GM18858 (cell line): ENCODE measurements at regions not wholly inside any gene's neighbourhood (a gene's known extent, or its start where the extent isn't known, plus 50 kb on each side); places are given as distances from the start of the nearest gene placed in this dataset.
"Not testable (repeated sequence)": the region's sequence is repeated elsewhere in the genome, so short reads cannot be mapped to it uniquely, and the experiment has no call there.

Experiments used
- ATAC-seq: cut with Tn5 transposase; IDR thresholded peaks from one replicate; pipeline ENCODE4 v1.9.1; 2021; ENCODE audit not compliant: unreplicated experiment

DNA sequence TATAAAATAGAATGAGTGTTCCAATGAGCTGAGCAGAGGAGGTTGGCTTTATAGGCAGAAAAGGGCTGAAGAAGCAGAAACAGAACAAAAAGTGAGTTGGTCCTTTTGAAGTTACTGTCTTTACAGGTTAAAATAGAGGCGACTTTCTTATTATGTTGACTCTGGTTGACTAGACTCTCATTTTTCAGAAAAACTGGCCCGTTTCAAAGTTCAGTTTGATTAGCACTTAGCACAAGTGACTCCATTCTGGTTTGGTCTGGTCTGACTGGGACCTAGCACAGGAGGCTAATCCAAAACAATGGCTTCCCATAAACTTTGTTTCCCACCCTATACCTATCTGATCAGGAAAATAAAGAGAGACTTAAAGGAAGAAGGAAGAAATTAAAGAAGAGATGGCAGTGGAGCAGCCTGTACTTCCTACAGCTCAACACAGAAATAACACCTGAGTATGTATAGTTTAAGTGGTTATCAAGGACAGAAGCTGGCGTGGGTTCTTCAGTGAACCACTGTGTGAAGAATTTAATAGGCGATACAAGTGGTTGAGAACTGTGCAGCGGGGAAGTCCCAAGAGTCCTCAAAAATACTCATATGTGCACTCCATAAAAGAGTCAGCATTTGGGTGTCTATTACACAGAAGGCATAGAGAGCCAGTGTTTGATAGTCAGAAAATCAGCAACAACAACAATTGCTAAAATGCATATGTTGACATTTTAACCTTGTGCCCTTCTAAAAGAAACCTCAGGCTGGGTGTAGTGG lies 554.8 kb upstream of the HTR2C start:
- no peak for ATAC-seq

GRCh38 chrX:114017086-114017485 lies 566.8 kb upstream of the HTR2C start:
- ATAC-seq = no peak

DNA sequence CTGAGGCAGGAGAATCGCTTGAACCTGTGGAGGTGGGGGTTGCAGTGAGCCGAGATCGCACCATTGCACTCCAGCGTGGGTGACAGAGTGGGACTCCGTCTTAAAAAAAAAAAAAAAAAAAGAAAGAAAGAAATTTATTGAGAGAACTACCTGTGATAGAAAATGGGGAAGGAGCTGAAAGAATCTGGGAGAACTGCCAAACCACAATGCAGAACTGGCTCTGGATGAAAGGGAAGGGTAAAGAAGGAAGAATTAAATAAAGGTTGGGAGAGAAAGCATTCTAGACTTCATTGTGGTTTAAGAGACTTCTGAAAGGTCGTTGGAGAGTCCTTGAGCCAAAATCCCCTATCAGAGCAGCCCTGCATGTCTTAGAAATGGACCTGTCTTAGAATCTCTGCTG lies 567.9 kb upstream of the HTR2C start:
- ATAC-seq = no peak

DNA sequence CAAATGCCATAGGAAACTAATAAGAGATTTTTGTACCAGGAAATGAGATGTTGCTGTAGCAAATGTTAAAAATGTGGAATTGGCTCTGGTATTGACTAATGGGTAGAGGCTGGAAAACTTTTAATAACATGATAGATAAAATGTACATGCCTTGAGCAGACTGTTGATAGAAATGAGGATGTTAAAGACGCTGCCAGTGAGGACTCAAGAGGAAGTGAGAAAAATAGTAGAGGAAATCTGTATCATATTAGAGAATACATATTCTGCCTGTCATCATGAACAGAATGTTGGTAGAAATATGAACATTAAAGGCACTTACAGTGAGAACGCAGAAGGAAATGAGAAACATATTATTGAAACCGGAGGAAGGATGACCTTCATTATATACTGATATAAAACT lies 577.2 kb upstream of the HTR2C start:
- no peak for ATAC-seq

DNA sequence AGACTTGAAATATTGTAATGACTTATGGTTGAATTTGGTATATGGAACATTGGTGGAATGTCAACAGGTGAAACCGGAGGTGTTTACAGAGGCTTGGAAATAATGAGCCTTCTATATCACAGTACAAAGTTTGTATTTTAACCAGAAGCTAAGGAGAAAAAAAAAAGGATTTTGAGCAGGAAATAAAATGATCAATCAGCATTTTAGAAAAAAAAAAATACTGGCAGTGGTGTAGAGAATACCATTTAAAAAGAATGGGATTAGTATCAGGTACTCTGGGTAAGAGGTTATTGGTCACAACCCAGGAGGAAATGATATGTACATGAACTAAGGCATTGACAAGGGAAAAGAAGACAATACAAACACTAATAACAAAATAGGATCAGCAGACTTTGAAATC lies 587.1 kb upstream of the HTR2C start:
- no peak for ATAC-seq

GRCh38 chrX:113991720-113992119 lies 592.2 kb upstream of the HTR2C start:
- not testable (repeated sequence) for ATAC-seq

DNA sequence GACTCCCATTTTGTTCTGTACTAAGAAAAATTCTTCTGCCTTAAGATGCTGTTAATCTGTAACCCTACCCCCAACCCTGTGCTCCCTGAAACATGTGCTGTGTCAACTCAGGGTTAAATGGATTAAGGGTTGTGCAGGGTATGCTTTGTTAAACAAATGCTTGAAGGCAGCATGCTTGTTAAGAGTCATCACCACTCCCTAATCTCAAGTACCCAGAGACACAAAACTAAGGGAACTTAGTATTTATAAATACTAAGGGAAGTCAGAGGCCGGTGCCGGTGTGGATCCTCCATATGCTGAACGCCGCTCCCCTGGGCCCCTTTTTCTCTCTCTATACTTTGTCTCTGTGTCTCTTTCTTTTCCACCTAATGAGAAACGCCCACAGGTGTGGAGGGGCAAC lies 593.2 kb upstream of the HTR2C start:
- ATAC-seq = not testable (repeated sequence)

- not testable (repeated sequence) for ATAC-seq
Observed at GRCh38 chrX:113988315-113988935, 595.5 kb upstream of the HTR2C start.

DNA sequence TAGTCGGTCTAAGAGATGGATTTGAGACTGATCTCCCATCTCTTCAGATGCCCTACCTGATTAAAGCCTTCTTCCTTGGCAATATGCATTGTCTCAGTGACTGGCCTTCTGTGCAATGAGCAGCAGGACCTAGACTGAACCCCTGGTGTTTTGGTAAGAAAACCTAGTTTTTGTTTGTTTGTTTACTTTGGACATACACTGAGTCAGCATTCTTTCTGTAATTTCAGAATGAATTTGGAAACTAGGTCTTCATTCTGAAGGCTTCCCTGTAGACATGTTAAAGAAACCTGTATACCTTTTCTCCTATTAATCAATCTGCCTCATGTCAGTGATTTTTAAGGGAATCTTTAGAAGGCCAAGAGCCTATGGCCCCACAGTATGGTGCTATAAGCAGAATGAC lies 597.5 kb upstream of the HTR2C start:
- ATAC-seq = no peak

GRCh38 chrX:113982766-113983165 lies 601.1 kb upstream of the HTR2C start:
- ATAC-seq = no peak

DNA sequence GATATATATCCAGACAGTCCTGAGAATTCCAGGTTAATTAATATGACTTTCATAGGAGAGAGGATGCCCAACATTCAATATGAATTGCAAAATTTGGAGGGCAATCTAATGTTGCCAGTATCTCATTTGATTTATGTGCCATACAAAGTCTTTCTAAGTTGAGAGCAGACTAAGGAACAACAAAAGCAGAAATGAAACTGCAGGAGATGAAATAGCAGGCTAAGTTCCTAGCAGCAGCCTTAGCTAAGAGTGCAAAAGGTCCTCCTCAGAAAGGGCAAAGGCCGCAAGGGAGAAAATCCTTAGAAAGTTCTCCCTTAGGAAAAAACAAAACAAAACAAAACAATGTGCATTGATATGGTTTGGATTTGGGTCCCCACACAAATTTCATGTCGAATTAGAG lies 602.9 kb upstream of the HTR2C start:
- no peak for ATAC-seq

DNA sequence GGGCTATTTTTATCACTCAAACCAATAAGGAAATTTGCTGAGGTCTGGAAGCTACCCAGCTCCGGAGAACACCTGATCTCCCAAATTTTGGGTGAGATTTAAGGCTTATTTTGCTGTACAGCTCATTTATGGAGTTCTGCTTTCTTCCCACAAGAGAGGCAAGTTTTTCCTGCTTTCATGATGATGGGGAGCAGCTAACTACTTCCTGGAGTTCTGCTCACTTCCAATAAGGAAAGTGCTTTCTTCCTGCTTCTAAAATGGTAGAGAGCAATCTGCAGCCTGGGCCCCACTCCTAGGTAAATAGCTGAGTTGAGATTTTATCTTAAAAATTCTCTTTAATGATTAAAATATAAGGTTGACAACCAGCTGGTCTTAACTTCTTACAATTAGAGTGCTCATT lies 606.0 kb upstream of the HTR2C start:
- ATAC-seq = no peak

DNA sequence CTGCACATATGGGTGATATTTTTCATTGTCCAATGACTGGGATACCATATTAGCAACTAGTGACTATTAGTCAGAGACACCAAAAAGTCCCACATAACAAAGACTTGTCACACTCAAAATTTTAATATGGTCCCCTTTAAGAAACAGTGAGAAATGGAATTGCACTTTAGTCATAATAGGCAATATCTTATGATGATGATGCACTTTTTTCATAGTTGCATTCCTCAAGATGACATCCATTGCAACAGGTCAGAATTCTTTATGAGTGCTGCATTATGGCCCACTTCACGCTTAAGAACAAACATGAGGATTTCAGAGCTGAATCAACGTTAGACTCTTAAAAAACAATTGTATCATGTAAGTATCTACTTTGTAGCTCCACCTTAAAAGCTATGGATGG lies 608.4 kb upstream of the HTR2C start:
- no peak for ATAC-seq

DNA sequence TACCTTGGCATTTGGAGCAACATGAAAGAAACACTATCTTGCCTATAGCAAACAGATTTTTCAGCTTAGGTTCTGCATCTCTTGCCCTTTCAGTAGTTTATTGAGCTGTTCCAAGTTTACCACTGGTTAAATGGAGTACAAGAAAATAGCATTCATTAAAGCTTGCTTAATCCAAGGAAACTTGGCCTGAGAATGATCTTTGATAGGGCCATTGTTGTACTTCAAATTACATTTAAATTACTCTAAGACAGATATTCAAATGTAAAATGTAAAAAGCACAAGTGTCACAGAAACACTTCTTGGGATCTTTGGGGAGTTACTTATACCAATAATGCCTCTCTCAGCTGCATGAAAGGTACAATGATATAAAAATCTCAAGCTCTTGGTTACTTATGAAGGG lies 609.0 kb upstream of the HTR2C start:
- no peak for ATAC-seq

DNA sequence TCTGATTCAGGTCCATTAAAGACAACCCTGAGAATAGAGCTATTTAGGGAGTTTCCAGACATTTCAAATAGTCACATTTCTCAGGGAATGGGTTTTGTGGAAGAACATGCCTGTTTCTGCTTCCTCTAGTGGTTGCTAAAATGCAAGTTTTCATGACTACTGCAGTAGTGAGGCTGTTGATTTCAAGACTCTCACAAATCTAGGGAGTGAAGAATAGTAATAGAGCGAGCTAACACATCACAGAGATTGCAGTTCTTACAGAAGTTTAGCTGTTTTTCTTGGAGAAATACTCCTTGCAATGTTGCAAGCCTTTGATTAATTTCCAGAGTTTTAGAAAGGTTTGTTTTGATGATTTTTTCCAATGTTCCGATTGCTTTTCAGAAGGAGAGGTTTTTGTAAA lies 610.2 kb upstream of the HTR2C start:
- no peak for ATAC-seq

DNA sequence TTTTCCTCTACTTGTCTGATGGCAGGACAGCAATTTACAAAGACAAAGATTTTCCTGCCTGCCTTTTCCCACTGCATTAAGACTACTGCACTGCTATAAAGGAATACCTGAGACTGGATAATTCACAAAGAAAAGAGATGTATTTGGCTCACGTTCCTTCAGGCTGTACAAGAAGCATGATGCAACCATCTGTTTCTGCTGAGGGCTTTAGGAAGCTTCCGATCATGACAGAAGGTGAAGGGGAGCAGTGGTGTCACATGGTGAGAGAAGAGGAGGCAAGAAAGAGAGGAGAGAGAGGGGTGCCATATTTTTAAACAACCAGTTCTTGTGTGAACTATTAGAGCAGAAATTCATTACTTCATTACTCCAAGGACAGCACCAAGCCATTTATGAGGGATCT lies 617.1 kb upstream of the HTR2C start:
- ATAC-seq = no peak

DNA sequence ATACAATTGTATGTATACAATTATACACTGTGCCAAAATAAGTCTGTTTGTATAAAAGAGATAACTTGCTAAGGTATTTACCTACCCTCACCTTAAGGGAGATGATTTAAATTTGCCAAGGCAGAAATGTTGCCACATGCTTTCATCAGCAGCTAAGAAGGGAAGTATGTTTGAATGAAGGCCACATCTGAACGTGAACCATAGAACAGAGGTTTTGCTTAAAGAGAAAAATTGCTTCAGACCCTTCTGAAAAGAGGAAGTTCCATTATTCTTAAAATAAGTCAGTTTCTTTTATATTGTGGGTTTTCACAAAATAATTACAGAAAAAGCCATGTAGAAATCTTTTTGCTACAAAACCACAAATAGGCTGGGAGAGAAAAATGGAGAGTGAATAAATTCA lies 621.5 kb upstream of the HTR2C start:
- ATAC-seq = no peak

DNA sequence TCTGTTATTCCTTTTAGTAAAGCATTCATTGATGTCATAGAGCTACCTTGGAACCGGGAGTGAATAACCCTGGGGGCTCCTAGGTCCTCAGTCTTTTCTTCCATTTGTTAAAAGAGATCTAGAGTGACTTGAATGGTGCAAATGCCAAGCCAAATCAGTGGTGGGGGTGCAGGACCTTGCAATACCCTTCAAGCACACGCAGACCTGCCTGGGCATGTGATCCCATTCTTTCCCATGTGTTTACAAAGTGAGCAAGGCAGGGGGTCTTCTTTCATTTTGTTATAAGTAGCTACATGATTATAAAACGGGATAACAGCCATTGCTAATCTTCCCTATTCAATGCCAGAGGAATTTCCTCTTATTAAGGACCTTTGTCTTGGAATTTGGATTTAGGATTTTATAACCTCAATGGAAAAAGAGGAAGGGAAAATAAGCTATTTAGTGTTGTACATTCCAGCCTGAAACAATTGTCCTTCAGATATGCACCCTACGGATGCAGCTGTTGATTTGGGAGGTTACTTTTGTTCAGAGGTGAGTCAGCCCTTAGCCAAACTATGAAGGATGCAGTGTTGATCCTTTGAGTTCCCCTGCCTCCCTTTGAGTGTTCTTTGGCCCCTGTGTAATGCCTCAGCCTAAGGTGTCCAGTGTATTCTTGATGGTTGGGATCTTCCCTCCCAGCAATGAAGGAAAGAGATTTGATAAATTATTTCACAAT lies 623.8 kb upstream of the HTR2C start:
- no peak for ATAC-seq

- ATAC-seq = no peak
Observed at GRCh38 chrX:113956936-113957335, 627.0 kb upstream of the HTR2C start.

DNA sequence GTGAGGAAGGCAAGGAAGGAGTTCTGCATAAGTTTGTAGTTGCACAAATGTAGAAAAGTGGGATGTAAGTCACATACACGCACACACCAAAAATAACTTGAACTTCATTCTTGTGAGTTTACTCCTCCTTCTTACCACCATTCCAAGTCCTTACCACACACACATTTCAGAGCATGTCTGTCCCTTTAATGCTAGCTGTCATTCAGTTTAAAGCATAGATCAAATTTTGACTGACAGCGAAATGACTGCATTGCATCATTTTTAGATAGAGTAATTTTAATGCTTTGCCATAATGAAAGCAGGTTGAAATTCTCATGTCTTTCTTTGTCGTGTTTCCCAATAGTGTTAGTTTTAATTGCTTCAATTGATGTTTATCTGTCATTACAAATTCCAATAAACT lies 629.6 kb upstream of the HTR2C start:
- ATAC-seq = no peak

DNA sequence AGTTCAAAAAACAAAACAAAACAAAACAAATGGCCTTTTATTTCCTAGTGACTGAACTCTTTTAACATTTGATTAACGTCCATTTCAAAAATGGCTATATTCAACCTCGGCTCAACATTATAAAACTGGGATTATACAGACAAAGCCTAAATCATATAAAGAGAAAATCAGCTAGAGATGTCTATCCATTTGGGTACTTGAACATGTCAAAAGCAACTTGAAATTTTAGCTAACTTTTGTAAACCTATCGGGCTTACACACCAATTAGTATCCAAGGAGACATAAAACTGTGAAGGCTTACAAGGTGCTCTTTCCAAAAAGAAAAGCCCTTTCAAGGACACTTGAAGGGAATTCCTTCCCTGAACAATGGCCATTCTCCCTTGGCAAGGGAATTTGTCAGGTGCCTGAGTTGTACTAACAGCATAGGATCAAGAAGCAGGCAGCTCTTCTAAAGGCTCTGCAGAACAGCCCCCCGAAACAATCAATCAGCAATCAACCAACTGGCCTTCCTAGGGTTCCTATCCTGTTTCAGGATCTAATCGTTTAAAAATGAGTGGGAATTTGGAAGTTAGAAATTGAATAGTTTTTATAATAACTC lies 633.7 kb upstream of the HTR2C start:
- ATAC-seq = no peak

DNA sequence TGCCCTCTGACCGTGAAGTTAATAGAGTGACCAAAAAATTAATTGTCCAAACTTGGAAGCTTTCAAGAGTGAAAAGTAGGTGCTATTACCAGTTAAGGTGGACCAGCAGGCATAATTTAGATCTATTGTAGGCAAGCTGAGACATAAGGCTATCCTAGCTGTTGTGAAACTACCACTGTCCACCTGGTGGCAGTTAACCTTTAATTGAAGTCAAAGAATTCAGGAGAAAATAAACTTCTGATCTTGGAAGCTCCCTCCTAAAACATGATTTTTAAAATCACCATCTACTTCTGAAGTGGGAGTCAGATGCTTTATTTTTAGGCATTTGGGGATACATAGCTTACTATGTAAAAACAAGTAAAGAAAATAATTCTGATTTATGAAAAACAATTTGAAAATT lies 636.3 kb upstream of the HTR2C start:
- no peak for ATAC-seq
